A549 (cell line): ENCODE measurements at regions not wholly inside any gene's neighbourhood (a gene's known extent, or its start where the extent isn't known, plus 50 kb on each side); places are given as distances from the start of the nearest gene placed in this dataset.
"Not testable (repeated sequence)": the region's sequence is repeated elsewhere in the genome, so short reads cannot be mapped to it uniquely, and the experiment has no call there.

Experiments
- ATAC-seq, 2 experiments: fragments of 200-7000 bp in 1 of 2; fragments of >200 bp in 1 of 2; cut with Nextera tagmentation in 1 of 2; cut with Tn5 transposase in 1 of 2; 3 replicates each; pipeline versions ENCODE4 v1.8.0 to v1.9.1; 2018 to 2020; ENCODE audit warnings: mild to moderate bottlenecking in 1 of 2, moderate library complexity in 1 of 2
- CTCF ChIA-PET: fragments of 300-600 bp; sonication (Branson Sonifier 250); formaldehyde crosslinking; extraction: SDS; loops from one replicate; lab custom pipeline; 2021; ENCODE audit warnings: antibody characterized with exemption, inconsistent platforms; lab: Yijun Ruan, JAX
- POLR2A ChIA-PET: fragments of 350-600 bp; formaldehyde crosslinking; extraction: SDS; loops from one replicate; lab custom pipeline; 2021; ENCODE audit warnings: antibody characterized with exemption, inconsistent platforms; lab: Yijun Ruan, JAX
- DNase-seq, 2 experiments: peaks; one replicate each; pipeline versions ENCODE4 v3.0.0 to v3.0.0-alpha.2; 2011 to 2016; ENCODE audit warnings: low read depth in 1 of 2, low spot score in 1 of 2
- FAIRE-seq: peaks from 2 replicates; lab custom pipeline; 2011; peaks lifted over from hg19 to GRCh38; lab: Jason Lieb, UNC
- H3K27ac ChIP-seq, 2 experiments: fragments of >200 bp; sonication (Bioruptor Twin); formaldehyde crosslinking; 3 replicates each; pipeline ENCODE4 v1.5.1; 2016 to 2017
- H3K4me1 ChIP-seq: fragments of >200 bp; sonication (Bioruptor Twin); formaldehyde crosslinking; 3 replicates; pipeline ENCODE4 v1.6.1; 2016
- H3K4me2 ChIP-seq: fragments of >200 bp; sonication (Bioruptor Twin); formaldehyde crosslinking; 3 replicates; pipeline ENCODE4 v1.6.1; 2016
- H3K4me3 ChIP-seq: fragments of >200 bp; sonication (Bioruptor Twin); formaldehyde crosslinking; 3 replicates; pipeline ENCODE4 v1.5.1; 2016
- H3K9me3 ChIP-seq: fragments of >200 bp; sonication (Bioruptor Twin); formaldehyde crosslinking; 3 replicates; pipeline ENCODE4 v1.6.1; 2016
- CEBPB ChIP-seq, 2 experiments: fragments of >200 bp in 1 of 2; sonication (Bioruptor Twin) in 1 of 2; formaldehyde crosslinking in 1 of 2; IDR thresholded peaks; 2 replicates each; pipeline ENCODE4 v1.6.1; 2012 to 2016
- CHD2 ChIP-seq: fragments of 150-350 bp; IDR thresholded peaks from 2 replicates; pipeline ENCODE4 v1.6.1; 2014; ENCODE audit warnings: low read length; ENCODE audit not compliant: partially characterized antibody
- ELK1 ChIP-seq: fragments of 150-350 bp; IDR thresholded peaks from 2 replicates; pipeline ENCODE4 v1.6.1; 2014; ENCODE audit warnings: low read depth, mild to moderate bottlenecking, low read length
- HDAC2 ChIP-seq: fragments of 200-600 bp; sonication (generic); IDR thresholded peaks from 2 replicates; pipeline ENCODE4 v1.6.1; 2016
- HEYL ChIP-seq: fragments of 250-450 bp; sonication (Bioruptor Pico); IDR thresholded peaks from 2 replicates; pipeline ENCODE4 v1.8.0; 2021; ENCODE audit warnings: mild to moderate bottlenecking, moderate library complexity
- HOXB5 ChIP-seq: fragments of 250-450 bp; sonication (Bioruptor Pico); IDR thresholded peaks from 2 replicates; pipeline ENCODE4 v1.5.0; 2020; ENCODE audit warnings: mild to moderate bottlenecking, moderate library complexity
- KDM1A ChIP-seq: fragments of 200-600 bp; sonication (generic); IDR thresholded peaks from 2 replicates; pipeline ENCODE4 v1.6.1; 2016; ENCODE audit warnings: low read depth, mild to moderate bottlenecking
- NFE2L2 ChIP-seq: fragments of 150-350 bp; conservative IDR thresholded peaks from 2 replicates; pipeline ENCODE4 v1.6.1; 2014; ENCODE audit warnings: low read length
- NR3C1 ChIP-seq: fragments of >200 bp; sonication (Bioruptor Twin); formaldehyde crosslinking; IDR thresholded peaks from 3 replicates; pipeline ENCODE4 v1.6.1; 2017
- RARB ChIP-seq: fragments of 250-450 bp; sonication (Bioruptor Pico); IDR thresholded peaks from 2 replicates; pipeline ENCODE4 v1.8.0; 2021; ENCODE audit warnings: mild to moderate bottlenecking, moderate library complexity
- RCOR1 ChIP-seq: fragments of 150-350 bp; IDR thresholded peaks from 2 replicates; pipeline ENCODE4 v1.6.1; 2014; ENCODE audit warnings: antibody characterized with exemption, low read length, low read depth
- REST ChIP-seq: fragments of 200-600 bp; sonication (generic); IDR thresholded peaks from 2 replicates; pipeline ENCODE4 v1.6.1; 2016; ENCODE audit warnings: antibody characterized with exemption, mild to moderate bottlenecking, moderate library complexity
- SREBF2 ChIP-seq: fragments of 450-650 bp; IDR thresholded peaks from 2 replicates; pipeline ENCODE4 v1.6.1; 2014; ENCODE audit warnings: mild to moderate bottlenecking, moderate library complexity
- TFCP2L1 ChIP-seq: fragments of 250-450 bp; sonication (Bioruptor Pico); IDR thresholded peaks from 2 replicates; pipeline ENCODE4 v1.5.0; 2021; ENCODE audit warnings: mild to moderate bottlenecking
- ZFP36 ChIP-seq: fragments of 450-650 bp; IDR thresholded peaks from 2 replicates; pipeline ENCODE4 v1.6.1; 2014; ENCODE audit warnings: borderline replicate concordance; ENCODE audit not compliant: partially characterized antibody
- WGBS: methylation state at CpG from one replicate; pipeline ENCODE4 v1.1.6; 2017; ENCODE audit errors: missing lambda C conversion rate; 5-methylcytosine and 5-hydroxymethylcytosine counted together
- TF ChIP-seq, protein P1 (sequence below): IDR thresholded peaks from 2 replicates; pipeline ENCODE4 v1.6.1; 2012
- TF ChIP-seq, protein P2 (sequence below): fragments of >200 bp; sonication (Bioruptor Twin); formaldehyde crosslinking; IDR thresholded peaks from 3 replicates; pipeline ENCODE4 v1.6.1; 2016

DNA sequence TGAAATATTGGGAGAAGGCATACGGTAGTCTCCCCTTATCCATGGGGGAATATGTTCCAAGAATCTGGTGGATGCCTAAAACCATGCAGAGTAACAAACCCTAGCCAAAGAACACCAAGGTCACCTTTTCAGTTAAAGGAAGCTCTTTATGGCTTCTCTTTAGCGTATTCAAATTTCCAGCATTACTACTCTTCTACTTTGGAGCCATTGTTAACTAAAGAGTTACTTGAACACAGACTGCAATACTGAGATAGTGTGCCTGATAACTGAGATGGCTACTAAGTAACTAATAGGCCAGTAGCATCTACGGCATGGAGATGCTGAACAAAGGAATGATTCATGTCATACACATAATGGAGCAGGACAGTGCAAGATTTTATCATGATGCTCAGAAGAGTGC, 84.5 kb upstream of the SPEF2 start:
- Histone ChIP-seq H3K4me1 (no peaks in the 10 kb centered on the region), H3K27ac (no peak overlapping the region), H3K4me2 (no peak overlapping the region), H3K4me3 (no peak overlapping the region), H3K9me3 (no peaks in the 10 kb centered on the region)
- ChIA-PET POLR2A (no interaction called here), CTCF (no interaction called here)
- DNase-seq (no peak), ATAC-seq (no peak), FAIRE-seq (no peak)
- 7% methylated on average over 3 of the region's 3 CpGs for WGBS
- no peak for TF ChIP-seq RARB (CRISPR knock-in tag)
- TF ChIP-seq, protein P1, sequence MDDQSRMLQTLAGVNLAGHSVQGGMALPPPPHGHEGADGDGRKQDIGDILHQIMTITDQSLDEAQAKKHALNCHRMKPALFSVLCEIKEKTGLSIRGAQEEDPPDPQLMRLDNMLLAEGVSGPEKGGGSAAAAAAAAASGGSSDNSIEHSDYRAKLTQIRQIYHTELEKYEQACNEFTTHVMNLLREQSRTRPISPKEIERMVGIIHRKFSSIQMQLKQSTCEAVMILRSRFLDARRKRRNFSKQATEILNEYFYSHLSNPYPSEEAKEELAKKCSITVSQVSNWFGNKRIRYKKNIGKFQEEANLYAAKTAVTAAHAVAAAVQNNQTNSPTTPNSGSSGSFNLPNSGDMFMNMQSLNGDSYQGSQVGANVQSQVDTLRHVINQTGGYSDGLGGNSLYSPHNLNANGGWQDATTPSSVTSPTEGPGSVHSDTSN, result no peak
- TF ChIP-seq TFCP2L1, result no peak
- TF ChIP-seq HOXB5 (CRISPR knock-in tag), result no peak
- no peak for TF ChIP-seq KDM1A
- TF ChIP-seq ELK1, result no peak
- no peak for TF ChIP-seq HEYL

DNA sequence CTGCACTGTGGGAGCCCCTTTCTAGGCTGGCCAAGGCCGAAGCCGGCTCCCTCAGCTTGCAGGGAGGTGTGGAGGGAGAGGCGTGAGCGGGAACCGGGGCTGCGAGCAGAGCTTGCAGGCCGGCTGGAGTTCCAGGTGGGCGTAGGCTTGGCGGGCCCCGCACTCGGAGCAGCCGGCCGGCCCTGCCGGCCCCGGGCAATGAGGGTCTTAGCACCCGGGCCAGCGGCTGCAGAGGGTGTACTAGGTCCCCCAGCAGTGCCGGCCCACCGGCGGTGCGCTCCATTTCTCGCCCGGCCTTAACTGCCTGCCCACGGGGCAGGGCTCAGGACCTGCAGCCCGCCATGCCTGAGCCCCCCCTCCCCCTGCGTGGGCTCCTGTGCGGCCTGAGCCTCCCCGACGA, 86.1 kb upstream of the SPEF2 start:
- 62% methylated on average over 12 of the region's 29 CpGs for WGBS

DNA sequence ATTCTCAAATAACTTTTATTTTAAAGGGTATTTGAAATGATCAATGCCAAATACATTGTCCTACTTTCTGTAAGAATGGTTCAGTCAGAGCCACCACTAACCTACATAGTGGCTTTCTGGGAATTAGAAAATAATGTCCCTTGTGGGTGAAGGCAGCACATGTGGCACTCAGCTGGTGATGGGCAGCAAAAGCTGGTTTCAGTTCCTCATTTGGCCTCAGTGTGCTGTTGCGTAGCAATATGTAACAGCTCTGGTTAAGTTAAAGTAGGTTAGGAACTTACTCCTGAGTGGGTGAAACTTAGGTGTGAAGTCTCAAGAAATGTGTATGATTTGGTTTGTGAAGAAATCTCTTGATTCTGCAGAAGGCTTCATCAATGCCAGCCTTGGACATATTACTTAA, 99.6 kb upstream of the SPEF2 start:
- Histone ChIP-seq H3K27ac (no peak overlapping the region), H3K9me3 (no peaks in the 10 kb centered on the region), H3K4me3 (no peak overlapping the region), H3K4me1 (no peaks in the 10 kb centered on the region), H3K4me2 (no peak overlapping the region)
- 50% methylated on average over 1 of the region's 1 CpG for WGBS
- ATAC-seq (no peak), DNase-seq (no peak), FAIRE-seq (no peak)
- ChIA-PET CTCF (no interaction called here), POLR2A (no interaction called here)
- no peak for TF ChIP-seq CHD2

More for the DNA sequence above, 86.1 kb upstream of the SPEF2 start:
- H3K9me3 ChIP-seq, H3K4me3 ChIP-seq, DNase-seq, ATAC-seq, CTCF ChIA-PET, POLR2A ChIA-PET, H3K4me2 ChIP-seq, FAIRE-seq, H3K4me1 ChIP-seq, H3K27ac ChIP-seq: not testable (repeated sequence)

- DNase-seq (no peak), FAIRE-seq (no peak), ATAC-seq (no peak)
- H3K4me2 ChIP-seq, result no peak overlapping the region
- ChIA-PET CTCF (interaction anchor here (0.6 to 1.6 kb wide), 2 partner anchors 8 to 1683 kb away, joined by 3 to 4 read pairs; no protein-coding TSS in a partner anchor), POLR2A (no interaction called here)
- no peak overlapping the region for H3K27ac ChIP-seq
- TF ChIP-seq CEBPB (IDR thresholded peaks at IDR 0.05) (no peak), NFE2L2 (no peak), RCOR1 (no peak), REST (no peak), SREBF2 (no peak), ZFP36 (no peak), HDAC2 (no peak), NR3C1 (no peak)
- TF ChIP-seq, protein P1, result no peak
- TF ChIP-seq, protein P2, sequence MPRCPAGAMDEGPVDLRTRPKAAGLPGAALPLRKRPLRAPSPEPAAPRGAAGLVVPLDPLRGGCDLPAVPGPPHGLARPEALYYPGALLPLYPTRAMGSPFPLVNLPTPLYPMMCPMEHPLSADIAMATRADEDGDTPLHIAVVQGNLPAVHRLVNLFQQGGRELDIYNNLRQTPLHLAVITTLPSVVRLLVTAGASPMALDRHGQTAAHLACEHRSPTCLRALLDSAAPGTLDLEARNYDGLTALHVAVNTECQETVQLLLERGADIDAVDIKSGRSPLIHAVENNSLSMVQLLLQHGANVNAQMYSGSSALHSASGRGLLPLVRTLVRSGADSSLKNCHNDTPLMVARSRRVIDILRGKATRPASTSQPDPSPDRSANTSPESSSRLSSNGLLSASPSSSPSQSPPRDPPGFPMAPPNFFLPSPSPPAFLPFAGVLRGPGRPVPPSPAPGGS, result no peak
- 0% methylated on average over 1 of the region's 1 CpG for WGBS
- no peak overlapping the region for H3K4me3 ChIP-seq
- H3K9me3 ChIP-seq, result no peaks in the 10 kb centered on the region
- H3K4me1 ChIP-seq, result no peaks in the 10 kb centered on the region
Observed at GRCh38 chr5:35516271-35516670, 101.4 kb upstream of the SPEF2 start.
